GM21619 (cell line): ENCODE measurements at regions not wholly inside any gene's neighbourhood (a gene's known extent, or its start where the extent isn't known, plus 50 kb on each side); places are given as distances from the start of the nearest gene placed in this dataset.
"Not testable (repeated sequence)": the region's sequence is repeated elsewhere in the genome, so short reads cannot be mapped to it uniquely, and the experiment has no call there.

Experiments
- ATAC-seq: cut with Tn5 transposase; IDR thresholded peaks from one replicate; pipeline ENCODE4 v1.9.1; 2021; ENCODE audit not compliant: unreplicated experiment

DNA sequence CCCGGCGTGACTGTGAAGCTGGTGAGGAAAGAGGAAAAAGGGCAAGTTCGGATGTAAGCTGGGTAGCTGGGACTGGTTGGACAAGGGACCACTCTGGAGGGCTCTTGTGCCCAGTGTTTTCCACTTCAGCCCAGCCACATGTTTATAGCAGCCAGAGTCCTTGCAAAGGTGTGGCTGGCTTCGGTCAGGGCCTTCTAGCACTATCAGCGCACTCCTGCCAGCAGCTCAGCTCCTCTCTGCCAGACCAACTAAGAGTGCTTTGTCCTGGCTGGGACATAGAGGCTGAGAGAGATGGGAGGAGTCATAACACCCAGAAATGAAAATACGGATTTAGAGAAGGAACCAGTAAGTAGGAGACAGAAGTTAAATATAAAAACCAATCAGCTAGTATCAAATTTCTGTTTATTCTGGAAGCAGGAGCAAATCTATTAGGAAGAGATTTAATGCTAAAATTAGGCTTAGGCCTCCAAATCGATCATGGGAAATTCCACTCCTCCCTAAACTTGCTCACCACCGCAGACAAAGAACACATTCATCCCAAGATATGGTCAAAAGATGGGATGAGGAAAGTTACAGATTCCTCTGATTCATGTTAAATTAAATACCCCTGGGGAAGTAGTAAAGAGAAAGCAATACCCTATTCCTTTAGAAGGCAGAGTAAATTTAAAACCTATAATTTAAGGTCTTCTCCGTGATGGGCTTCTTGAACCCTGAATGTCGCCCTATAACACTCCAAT, 135.0 kb downstream of the RALA start:
- no peak for ATAC-seq

DNA sequence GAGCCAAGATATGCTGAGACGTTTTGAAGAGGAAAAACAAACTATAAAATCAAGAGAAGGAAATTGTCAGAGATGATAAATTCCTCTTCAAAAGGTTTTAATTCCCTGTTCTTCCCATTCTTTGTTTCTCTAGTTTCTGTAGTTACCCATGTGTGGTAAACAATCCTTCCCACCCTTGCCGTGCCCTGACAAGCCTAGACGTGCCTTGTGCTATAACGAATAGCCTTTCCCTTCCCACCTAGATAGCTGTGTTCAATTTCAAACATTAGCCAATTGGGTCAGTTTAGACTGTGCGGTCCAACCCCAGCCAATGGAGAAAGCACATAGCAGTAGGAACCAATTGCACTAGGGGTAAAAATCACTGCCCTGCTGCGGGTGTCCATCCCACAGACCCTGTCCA, 138.1 kb downstream of the RALA start:
- ATAC-seq = no peak

GRCh38 chr7:39762466-39762865, 139.1 kb downstream of the RALA start:
- not testable (repeated sequence) for ATAC-seq

GRCh38 chr7:39762881-39763280, 139.5 kb downstream of the RALA start:
- not testable (repeated sequence) for ATAC-seq

GRCh38 chr7:39765833-39766232, 142.5 kb downstream of the RALA start:
- not testable (repeated sequence) for ATAC-seq

GRCh38 chr7:39768439-39768838, 145.1 kb downstream of the RALA start:
- not testable (repeated sequence) for ATAC-seq

DNA sequence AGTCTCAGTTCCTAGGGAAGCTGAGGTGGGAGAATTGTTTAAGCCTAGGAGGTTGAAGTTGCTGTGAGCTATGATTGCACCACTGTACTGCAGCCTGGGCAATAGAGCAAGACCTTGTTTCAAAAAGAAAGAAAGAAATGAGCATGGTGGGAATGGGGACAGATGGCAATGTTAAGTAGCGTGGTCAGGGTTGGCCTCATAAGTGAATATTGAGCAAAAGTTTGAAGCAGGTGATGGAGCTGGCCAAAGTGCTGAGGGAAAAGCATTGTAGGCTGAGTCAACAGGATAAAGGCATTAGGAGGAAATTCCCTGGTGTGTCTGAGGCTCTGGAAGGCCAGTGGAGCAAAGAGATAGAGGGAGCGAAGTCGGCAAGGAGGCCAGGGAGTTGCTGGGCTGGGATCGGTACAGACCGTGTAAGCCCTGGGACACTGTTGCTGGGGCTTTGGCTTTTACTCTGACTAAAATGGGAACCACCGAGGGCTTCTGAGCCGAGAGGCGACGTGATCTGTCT, 151.0 kb downstream of the RALA start:
- not testable (repeated sequence) for ATAC-seq

- ATAC-seq = not testable (repeated sequence)
These were observed 158.2 kb downstream of the RALA start for GRCh38 chr7:39781557-39781956.

GRCh38 chr7:39786440-39786839, 163.1 kb downstream of the RALA start:
- not testable (repeated sequence) for ATAC-seq

DNA sequence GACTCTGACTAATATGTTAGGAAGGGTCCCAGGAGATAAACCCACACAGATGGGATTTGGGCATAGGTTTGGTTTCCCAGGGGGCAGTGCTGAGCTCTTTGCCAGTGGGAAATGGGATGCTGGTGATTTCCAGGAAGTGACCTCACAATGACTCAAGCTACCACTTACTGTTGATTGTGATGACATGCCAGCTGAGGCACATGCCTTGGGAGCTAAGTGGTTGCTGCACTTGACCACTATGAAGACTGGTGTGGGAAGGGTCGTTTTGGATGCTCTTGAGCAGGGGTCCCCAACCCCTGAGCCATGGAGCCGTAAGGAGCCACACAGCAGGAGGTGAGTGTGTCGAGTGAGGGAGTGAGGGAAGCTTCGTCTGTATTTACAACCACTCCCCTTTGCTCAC, 159.0 kb upstream of the CDK13 start:
- not testable (repeated sequence) for ATAC-seq

DNA sequence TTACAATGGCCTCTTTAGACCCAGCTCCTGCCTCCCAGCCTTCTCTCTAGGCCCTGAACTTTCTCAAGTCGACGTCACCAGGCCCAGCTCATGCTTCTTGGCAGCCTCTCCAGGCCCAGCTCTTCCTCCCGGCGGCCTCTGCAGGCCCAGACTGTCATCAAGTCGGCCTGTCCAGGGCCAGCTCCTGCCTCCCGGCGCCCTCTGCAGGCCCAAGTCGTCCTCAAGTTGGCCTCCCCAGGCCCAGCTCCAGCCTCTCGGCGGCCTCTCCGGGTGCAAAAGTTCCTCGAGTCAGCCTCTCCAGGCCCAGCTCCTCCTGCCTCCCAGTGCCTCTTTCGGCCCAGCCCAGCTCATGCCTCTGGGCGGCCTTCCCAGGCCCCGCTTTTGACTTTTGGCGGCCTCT, 158.1 kb upstream of the CDK13 start:
- not testable (repeated sequence) for ATAC-seq

- not testable (repeated sequence) for ATAC-seq
These were observed 157.0 kb upstream of the CDK13 start for GRCh38 chr7:39793026-39793425.

DNA sequence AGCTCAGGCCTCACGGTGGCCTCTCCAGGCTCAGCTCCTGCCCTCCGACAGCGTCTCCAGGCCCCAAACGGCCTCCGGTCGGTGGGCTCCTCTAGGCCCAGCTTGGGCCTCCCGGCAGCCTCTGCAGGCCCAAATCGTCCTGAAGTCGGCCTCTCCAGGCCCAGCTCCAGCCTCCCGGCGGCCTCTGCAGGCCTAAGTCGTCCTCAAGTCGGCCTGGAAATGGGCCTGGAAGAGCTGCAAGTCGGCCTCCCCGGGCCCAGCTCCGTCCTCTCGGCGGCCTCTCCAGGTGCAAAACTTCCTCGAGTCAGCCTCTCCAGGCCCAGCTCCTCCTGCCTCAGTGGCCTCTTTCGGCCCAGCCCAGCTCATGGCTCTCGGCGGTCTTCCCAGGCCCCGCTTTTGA, 156.2 kb upstream of the CDK13 start:
- ATAC-seq = not testable (repeated sequence)

DNA sequence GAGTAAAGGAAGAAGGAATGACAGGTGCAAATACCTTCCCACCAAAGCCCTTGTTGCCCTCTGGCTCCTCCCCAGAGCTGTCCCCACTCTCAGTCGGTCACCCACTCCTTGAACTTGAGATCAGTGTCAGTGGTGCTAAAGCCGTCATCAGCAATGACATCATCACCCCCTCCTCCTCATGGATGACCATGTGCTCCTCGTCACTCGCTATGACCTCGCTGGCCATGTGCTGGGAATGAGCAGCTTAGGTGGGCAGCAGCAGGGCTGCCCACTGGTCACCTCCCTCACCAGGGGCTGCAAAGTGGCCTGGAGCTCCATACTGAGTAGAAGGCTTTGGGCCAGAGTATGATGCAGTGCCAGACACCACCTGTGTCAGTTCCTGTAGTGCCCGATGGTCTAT, 153.1 kb upstream of the CDK13 start:
- ATAC-seq = not testable (repeated sequence)

DNA sequence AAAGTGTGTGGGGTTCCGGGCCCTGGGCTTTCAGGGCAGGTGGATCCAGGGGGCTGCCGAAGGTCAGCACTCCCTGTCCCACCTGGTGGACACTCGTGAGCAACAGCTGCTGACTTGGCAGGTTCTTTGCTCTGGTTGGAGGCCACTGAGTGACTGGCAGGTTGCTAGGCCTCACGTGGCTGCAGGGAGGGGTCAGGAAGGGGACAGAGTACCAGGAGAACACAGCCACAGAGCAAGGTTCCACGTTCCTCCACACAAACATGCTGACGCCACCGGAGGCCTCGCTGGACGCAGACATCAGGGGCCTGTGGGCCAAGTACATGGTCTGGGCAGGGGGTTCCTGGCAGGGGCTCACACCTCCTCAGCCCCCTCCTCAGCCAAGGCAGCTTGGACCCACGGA, 152.0 kb upstream of the CDK13 start:
- not testable (repeated sequence) for ATAC-seq

DNA sequence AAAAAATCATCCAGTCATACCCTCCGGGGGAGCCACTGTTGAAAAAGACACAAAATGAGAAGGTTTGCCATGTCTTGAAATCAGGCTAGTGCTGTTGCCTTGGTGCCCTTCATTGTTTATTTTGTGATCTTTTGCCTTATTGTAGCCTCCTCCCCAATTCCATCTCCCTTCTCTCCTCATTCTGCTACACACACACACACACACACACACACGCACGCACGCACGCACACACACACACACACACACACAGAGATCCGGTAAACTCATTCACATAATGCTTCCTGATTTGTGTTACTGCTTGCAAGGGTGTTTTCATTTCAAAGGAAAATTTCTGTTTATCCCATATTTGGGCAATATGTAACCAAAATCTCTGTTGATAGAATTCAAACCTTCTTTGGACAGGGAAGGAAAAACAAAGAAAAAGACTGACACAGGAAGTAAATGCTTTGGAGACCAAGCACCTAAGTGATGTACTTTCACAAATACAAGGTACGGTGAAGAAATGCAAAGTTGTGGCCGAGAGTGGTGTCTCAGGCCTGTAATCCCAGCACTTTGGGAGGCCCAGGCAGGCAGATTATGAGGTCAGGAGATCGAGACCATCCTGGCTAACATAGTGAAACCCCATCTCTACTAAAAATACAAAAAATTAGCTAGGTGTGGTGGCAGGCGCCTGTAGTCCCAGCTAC, 141.1 kb upstream of the CDK13 start:
- no peak for ATAC-seq

DNA sequence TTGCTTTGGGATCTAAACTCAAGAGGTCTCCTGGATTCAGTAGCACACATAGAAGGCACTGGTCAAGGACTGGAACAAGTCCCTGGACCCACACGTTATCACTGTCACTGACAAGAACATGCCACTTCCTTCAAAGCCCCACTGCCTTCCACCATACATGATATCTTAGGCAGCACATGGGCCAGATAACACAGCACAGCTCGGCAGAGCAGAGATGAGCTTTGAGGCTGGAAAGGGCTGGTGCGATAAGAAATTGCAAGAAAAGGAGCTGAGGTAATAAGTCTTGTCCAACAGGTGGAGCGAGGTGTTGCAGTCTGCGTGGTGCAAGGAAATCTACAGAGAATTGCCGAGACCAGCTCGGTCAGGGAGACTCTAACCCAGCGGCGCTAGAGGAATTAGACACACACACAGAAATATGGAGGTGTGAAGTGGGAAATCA, 139.8 kb upstream of the CDK13 start:
- no peak for ATAC-seq

- ATAC-seq = no peak
These were observed 139.3 kb upstream of the CDK13 start for GRCh38 chr7:39810710-39811109.

DNA sequence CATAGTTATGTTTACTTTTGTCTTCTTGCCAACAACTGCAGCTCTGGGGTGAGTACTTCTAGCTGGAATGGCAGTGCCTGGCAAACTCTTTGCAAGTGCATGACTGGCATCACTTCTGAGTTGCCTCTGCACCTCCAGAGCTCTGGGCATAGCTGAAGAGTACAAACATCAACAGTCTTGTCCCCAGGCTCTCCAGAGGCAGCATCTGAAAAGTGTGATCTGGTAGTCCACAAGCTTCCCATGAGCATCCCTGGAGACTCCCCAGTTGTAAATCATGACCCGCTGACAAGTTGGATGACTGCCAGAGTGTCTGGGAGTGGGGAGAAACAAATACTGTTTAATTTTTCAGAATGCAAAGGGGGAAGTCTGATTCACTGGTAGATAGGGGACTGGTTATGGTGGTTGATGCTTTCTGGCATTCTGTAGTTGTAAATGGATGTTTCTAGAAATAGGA, 138.9 kb upstream of the CDK13 start:
- no peak for ATAC-seq

DNA sequence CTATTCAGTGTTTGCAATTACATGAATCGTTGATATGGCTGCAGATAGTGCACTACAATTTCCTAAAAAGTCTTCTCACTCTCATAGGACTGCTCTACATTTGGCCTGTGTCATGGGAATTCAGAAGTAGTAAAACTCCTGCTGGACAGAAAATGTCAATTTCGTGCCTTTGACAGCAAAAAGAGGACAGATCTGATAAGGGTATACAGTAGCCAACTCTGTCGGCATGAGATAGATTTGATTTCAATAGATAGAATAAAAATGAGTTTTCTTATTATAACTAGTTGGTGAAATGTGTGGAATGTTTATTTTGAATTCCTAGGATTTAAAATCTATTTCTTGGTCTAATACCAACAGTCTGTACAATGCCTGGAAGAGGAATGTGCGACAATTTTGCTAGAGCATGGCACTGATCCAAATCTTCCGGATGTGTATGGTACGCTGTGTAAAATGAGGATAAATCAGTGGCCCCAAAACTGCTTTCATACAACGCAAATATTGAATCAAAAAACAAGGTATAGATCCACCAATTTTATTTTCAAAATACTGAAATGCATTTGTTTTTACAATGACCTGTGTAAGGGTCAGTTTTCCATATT, 133.5 kb upstream of the CDK13 start:
- ATAC-seq = no peak

DNA sequence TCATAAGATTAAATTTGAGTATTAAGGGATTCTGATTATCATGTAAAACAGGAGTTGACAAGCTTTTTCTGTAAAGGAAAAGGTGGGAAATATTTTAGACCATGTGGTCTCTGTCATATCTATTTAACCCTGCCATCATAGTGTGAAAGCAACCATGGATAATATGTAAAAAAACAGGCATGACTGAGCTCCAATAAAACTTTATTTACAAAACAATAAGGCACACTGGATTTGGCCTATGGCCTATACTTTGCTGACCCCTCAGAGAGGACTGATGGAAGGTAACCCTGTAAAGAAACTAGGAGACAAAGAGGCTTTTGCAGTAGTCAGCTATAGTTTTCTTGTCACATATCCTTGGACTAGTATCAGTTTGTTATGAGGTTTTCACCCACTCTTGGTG, 130.5 kb upstream of the CDK13 start:
- no peak for ATAC-seq
